HG03460 (cell line): ENCODE measurements at regions not wholly inside any gene's neighbourhood (a gene's known extent, or its start where the extent isn't known, plus 50 kb on each side); places are given as distances from the start of the nearest gene placed in this dataset.
"Not testable (repeated sequence)": the region's sequence is repeated elsewhere in the genome, so short reads cannot be mapped to it uniquely, and the experiment has no call there.

Experiments
- ATAC-seq: cut with Tn5 transposase; IDR thresholded peaks from one replicate; pipeline ENCODE4 v1.9.1; 2021; ENCODE audit not compliant: unreplicated experiment

DNA sequence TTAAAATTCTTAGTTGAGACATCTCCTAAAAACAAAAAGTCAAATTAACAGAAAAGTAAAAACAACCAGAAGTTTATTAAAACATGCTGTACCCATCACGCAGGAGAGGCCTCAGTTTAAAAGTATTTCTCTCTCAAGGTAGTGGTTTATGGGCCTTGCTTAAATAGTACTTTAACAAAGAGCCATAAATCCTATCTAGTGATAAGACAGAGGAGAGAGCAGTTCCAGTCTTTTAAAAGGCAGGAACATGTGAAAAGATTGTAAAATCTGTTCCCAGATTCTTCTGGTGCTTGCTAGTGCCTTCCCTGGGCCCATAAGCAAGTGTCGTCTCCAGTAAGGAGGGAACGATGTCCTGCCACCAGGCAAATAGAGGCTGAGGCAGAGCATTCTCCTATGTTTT is 476.3 kb upstream of the ADGRL3 start:
- ATAC-seq = no peak

DNA sequence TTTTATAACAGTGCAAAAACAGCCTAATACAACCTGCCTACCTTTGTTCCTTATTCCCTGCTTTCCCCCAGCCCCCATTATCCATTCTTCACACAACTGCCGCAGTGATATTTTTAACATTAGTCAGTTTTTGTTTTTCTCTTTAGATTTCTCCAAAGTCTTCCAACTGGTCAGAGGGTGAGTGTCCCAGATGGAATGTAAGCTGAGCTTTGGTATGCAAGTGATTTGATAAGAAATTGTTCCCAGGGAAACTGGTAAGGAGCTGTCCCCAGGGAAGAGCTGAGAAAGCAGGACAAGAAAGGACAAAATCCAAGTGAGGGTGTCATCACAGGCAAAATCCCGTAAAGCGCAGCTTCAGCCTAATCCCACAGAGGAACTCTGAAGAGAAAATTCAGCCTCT is 475.5 kb upstream of the ADGRL3 start:
- ATAC-seq = no peak

DNA sequence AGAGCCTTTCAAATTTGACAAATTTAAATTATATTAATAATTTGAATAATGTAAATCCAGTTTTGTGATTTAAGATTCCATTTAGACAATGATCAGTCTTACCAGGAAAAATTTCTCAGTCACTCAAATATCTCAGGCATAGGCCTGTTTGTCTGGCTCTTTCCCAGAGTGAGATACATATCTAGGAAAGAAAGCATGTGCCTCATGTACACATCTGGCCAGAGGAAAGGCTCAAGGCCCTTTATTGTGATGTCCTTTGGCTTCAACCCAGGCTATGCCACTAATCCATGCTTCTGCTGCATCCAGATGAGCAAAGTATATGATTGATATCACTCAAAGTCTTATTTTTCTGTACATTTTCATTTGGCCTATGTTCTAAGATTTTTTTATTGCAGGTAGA is 473.3 kb upstream of the ADGRL3 start:
- no peak for ATAC-seq

DNA sequence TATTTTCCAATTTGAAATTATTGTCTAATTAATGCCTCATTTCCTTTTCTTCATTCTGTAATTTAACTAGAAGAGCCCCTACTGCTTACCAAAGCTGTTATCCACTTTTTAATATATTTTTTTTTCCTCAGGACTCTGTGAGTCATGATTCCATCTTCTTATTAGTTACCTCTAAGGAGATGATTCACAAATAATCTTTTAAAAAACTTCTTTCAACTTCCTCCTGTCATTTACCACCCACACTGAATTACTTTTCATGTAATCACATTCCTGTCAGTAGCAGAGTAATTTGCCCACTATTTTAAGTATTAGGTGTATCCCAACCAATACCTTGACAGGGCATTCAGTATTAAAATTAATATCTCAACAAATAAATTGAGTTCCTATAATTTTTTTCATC is 470.9 kb upstream of the ADGRL3 start:
- no peak for ATAC-seq

DNA sequence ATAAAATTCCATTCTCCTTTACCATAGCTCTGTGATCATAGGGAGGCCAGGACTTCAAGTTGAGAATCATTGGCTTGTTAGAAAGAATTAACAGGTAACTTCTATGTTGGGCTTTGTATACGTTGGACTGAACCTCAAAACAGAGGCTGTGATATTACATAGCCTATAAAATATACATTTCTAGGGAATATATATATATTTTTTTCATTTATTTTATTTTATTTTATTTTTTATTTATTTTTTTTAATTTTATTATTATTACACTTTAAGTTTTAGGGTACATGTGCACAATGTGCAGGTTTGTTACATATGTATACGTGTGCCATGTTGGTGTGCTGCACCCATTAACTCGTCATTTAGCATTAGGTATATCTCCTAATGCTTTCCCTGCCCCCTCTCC is 470.4 kb upstream of the ADGRL3 start:
- ATAC-seq = not testable (repeated sequence)

DNA sequence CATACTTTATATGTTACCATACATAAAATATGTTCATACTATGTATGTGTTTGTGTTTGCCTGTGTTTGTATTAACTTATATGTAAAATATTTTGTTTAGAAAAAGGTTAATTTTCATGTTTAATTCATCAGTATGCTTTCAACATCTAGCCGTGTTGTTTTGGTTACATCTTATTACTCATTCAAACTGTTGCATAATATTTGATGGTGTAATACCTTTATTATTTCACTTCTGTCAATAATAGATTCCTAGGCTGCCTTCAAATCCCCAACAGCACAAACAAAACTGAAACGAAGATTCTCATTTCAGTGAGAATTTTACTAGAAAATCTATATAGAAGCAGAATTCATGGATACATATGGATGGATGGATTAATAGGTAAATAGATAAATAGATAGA is 462.3 kb upstream of the ADGRL3 start:
- no peak for ATAC-seq

DNA sequence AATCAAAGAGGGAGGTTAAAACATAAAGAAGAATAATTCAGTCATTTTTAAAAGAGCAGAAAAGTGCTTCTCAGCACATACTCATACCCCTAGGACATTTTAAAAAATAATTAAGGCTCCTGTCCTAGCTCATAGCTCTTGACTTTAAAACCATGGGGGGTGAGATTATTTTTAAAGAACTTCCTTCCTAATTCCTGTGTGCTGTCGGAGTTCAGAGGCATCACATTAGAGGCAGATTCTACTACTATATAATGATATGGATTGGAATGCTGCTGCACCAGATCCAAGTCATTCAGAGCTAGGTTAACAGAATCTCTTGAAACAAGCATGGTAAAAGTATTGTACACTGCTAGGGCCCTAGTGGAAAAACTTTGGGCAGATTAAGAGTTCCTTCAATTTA is 456.5 kb upstream of the ADGRL3 start:
- no peak for ATAC-seq

DNA sequence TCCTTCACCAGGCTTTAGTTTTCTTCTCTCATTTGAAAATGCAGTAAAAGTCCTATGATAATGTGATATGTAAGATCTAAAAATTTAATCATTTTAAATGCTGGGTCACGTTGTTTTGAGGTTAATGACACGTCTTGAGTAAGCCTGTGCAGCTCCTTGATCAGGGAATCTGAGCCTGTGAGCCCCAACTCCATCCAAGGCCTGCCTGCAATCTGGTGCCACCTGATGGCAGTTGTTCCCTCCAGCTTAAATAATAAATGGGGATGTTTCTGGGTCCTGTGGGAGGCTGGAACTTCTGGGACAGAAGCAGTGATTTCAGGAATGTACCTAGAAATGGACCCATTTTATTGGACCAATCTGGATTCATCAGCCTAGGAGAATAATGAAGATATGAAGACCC is 455.4 kb upstream of the ADGRL3 start:
- no peak for ATAC-seq

DNA sequence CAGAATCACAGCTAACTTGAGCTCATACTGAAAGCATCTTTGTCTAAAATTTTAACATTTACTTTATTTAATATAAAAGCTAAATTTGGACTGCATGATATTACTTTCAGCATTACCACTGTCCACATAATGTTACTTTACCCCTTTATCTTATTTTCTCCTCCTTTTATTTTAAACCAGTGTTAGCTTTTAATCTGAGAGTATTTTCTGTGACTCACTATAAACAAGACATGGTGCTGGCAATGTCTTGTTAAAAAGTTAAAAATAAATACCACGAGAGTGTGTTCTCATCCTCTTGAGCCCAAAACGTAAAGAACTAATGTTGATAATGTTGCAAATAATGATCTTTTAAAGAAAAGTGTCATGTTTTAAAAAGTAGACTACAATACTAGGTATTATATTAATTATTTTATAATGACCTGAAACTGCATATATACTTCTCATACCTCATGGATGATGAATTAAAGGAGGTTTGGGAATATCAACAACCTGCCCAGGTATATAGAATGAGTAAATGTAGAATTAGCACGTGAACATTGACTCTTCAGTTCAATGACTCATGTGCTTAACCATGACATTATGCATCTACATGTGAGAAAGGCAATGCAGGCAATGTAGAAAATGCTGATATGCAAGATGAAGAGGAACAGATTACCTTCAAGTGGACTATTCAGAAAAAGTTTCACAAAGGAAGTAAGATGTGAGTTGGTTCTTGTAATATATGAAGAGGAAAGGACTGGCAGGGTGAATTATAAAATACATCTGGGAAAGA is 454.1 kb upstream of the ADGRL3 start:
- ATAC-seq = no peak

DNA sequence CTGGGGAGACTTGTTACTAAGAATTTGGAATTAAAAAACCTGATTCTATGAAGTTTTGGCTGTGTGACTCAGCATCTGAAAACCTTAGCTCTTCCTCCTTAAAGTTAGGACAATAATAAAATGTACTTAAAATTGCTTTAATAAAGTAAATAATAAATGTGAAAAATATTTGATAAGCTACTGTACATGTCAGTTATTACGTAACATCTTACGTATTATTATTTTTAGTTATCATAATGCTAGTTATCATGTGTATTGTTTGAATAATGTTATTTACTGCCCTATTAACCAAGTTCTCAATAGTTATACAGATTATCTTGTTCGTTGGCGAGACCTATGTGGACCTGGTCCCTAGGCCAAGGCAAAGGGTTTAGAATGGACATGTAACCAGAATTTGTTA is 449.2 kb upstream of the ADGRL3 start:
- ATAC-seq = no peak

DNA sequence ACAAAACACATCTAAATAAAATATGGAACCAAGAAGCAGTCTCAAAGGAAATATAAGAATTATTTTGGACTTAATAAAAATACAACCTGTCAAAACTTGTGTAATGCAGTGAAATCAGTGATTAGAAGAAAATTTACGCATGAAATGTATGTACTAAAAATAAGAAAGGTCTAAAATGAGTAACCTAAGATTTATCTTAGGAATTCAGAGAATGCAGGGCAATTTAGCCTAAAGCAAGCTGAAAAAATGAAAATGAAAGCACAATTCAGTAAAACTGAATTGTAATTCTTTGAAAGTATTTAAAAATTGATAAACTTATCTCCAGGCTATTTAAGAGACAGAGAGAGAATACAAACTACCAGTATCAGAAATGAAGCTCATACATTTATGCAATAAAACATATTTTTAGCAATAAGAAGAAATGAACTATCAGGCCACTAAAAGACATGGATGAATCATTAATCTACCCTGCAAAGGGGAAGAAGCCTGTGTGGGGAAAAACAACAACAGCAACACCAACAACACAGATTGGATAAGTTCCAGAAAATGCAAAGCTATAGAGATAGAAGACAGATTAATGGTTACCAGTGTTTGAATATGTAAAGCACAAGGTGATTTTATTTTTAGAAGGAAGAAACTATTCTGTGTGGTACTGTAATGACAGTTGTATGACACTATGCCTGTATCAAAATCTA is 442.0 kb upstream of the ADGRL3 start:
- no peak for ATAC-seq

DNA sequence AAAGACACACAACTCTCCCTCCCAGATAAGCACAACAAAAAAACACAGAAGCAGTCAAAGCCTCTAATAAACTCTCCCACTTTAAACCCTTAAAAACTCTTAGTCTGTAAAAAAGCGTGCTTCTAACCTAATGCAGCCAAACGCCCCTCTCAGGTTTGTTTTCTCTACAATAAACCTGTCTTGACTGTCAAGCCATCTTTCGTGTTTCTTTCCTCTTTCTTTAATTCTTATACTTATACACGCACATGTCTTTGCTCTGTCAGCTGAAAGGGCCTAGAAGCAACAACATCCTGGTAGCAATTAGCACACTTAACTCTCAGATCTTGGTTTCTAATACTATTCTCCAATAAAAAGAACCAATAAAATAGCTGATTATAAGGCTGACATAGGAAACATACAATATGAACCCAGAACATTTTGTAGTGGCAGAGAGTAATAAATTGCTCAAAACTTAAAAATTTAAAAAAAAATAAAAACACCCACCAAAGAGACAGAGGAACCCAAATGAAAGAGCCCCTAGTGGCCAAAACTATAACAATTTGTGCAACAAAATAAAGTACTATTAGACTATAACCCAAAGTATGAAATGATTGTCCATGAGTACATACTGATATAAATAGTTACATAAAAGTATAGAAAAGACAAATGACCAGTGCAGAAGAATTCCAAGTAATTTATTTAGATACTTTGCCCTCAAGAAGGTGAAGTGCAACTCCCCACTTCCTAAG is 440.4 kb upstream of the ADGRL3 start:
- no peak for ATAC-seq

DNA sequence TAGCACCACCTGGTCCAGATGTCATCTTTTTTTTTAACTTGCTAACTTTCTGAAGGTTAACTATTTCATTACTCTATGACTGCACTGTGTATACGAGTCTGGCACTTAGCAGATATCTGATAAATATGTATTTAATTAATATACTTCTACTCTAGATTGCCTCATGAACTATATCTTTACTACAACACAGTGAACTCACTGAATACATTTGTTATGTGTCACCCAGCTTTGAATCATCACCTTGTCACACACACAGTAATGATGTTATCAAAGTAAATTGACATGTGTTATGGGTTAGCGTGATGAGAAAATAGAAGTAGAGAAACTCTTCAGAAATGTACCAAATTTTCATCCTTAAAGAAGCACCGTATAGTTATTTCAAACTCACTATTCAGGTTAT is 419.3 kb upstream of the ADGRL3 start:
- ATAC-seq = no peak

DNA sequence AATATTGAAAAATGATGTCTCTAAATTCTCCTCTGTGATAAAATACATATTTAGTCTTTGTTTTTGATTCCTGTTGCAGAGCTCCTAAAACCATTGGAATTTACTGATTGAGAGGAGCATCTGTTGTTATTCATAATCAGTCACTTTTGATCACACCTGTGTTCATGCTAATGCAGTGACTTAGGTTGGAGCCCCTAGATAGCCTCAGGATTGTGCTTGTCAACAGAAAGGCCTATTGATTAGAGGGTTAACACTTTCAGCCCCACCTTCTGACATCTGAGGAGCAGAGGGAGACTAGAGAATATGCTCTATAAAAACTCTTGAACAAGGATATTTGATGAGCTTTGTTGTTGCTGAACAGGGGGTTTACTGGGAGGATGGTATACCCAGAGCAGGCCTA is 409.5 kb upstream of the ADGRL3 start:
- ATAC-seq = no peak

DNA sequence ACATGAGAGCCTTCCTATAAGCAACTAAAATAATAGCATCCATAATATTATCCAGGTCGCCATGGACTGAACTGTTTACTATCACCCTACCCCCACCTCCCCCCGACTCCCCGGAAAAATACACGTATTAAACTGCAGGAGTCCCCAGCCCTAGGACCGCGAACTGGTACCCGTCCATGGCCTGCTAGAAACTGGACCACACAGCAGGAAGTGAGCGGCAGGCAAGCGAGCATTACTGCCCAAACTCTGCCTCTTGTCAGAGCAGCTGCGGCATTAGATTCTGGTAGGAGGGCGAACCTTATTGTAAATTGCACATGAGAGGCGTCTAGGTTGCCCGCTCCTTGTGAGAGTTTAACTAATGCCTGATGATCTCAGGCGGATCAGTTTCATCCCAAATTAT is 405.8 kb upstream of the ADGRL3 start:
- no peak for ATAC-seq

DNA sequence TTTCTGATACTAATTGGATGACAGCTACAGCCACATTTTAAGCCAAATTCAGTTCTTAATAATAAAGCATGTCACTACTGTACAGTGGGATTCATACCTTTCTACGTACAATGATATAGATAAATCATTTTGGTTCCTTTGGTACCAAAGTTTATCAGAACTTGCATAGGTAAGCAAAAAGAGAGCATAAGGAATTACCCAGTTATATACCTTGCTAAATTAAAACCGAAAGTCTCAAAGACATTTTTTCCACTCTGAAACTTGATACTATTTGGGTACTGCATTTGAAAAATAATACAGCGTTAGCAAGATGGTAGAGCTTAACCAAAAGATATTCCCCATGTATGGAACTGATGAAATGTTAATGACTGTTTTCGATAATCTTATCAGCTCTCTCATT is 400.9 kb upstream of the ADGRL3 start:
- ATAC-seq = no peak

DNA sequence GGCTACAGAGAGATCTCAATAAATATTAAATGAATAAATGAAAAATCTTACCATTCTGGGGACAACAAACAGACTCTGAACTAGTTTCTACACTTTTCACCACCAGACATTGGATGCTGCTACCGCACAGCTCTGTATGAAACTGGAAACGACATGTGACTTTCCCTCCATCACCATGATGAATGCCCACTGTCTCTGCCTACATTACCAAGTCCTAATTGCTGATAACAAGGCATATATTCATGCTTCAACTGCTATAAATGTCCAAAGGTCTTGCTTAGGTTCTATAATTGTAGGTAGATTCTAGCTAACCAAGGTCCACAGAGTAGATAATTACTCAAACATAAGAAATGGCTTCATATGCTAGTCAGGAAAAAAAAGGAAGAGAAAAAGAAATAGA is 399.4 kb upstream of the ADGRL3 start:
- no peak for ATAC-seq

DNA sequence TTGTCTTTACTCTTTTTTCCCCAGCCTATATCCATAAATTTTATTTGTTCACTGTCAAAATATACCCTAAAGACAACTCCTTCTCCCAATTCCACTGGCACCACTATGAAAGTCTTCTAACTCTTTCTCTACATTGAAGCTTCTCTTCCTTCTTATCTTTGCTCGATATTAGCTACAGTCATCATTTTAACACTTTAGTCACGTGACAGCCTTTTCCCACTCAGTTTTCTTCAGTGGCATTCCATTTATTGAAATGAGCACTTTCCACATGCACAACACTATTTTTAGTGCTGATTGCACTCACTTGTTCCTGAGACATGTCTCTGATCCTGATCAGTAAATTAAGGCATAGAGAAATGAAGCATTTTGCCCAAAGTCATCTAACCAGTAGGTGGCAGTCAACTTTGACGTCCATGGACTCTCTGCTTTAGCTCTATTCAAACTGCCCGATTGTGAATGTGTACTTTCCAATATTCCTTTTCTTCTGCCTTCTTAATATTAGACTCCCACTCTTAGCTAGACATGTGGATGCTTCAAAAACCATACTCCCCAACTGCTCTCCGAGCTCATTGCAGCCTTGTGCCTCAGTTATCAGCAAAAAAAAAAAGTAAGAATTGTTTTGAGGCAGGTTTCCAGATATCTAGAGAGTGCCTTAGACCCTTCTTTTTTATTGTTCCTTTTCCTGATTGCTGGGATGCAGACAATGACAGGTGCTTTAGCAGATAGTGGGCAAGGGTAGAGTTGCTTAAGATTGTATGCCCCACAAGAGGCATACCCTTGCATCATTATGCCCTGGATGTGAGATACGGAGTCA is 394.4 kb upstream of the ADGRL3 start:
- ATAC-seq = no peak

DNA sequence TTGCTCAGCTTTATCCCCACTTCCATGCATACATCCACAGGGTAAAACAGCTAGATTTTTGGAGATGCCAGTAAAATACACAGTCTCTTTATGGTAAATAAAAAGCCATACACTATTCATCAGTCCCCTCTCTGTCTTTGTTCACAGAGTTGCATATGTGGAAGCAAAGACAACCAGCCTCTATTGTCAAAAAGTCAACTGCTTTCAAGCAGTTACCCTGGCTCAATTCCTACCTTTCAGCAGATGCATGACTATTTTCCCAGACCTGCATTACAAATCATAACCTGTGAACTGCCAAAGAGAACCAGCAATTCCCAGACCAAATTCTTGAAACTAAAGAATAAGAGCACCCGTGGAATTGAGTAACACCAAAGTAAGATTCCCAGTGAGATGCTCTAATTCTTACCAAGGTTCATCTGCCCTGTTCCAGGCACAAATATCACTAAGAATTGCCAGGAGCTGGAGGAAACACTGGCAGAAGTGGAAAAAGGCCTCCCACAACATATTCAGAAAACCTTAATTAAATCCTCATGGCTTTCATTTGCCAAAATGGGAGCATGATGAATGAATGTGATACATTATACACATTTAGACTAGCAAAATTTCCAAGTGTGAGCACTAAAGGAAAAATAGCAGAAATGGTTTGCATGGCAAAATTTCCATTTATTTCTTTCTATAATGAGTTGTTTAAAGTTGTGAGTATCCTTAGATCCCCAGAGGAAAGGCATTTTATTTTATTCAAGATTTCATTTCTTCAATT is 391.2 kb upstream of the ADGRL3 start:
- no peak for ATAC-seq

DNA sequence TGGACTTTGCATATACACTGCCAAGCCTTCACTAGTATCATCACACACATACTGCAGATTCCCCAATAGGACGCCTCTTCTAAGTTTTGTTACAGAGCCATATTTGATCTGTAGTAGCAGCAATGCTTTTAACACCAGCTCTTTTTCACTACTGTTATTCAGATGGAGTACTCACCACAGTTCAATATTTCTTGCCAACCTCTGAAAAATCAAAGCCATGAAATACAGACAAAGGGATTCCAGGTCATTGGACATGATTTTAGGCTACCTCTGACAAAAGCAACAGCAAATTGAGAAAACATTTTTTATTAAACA is 390.7 kb upstream of the ADGRL3 start:
- ATAC-seq = no peak

DNA sequence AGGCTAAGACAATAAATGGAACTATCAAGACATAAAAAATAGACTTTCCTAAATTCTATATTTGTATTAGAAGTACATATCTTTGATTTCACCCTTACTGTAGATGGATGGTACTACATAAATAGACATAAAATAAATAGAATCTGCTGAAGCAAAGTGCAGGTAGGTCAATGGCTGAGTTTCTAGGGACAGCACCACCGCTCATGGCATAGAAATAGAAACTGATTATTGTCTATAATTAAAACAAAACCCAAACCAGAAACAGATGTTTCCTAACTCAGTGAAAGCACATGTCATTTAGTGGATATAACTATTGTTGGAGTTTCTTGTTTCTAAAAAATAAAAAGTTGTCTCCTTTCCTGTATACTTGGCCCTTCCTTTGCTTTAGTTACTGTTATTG is 387.3 kb upstream of the ADGRL3 start:
- ATAC-seq = no peak
